GM19351 (cell line): ENCODE measurements at regions not wholly inside any gene's neighbourhood (a gene's known extent, or its start where the extent isn't known, plus 50 kb on each side); places are given as distances from the start of the nearest gene placed in this dataset.

Source experiments
- ATAC-seq: cut with Tn5 transposase; IDR thresholded peaks from one replicate; pipeline ENCODE4 v1.9.1; 2021; ENCODE audit warnings: mild to moderate bottlenecking, moderate library complexity; ENCODE audit not compliant: unreplicated experiment

DNA sequence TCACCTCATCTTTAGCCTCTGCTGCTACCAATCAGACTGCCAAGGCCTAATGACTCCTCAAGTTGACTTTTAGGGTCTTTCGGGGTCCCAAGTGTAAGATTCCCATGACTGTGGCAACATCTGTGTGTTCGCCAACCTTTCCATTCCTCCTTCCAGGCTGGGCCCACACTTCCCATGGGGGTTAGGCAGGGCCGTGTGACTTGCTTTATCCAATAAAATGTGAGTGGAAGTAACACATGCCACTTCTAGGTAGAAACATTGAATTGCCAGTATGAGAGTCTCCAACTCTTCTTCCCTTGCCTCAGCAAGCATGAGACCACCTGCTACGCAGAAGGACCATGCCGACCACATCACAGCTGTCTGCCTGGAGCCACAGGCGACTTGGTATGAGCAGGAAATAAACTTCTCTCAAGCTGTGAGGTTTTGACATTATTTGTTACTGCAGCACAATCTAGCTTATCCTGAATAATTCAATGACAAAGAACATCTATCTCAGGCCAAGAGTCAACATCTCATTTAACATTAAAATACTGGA, 190.4 kb upstream of the IER5L start:
- no peak for ATAC-seq

DNA sequence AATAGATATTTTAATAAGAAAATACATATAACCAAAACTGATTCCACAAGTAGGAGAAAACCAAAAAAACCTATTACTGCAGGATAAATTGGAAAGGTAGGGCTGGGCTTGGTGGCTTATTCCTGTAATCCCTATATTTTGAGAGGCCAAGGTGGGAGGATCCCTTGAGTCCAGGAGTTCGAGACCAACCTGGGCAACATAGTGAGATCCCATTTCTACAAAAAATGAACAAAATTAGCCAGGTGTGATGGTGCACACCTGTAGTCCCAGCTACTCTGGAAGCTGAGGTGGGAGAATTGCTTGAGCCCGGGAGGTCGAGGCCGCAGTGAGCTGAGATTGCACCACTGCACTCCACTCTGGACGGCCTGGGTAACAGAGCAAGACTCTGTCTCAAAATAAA, 189.2 kb upstream of the IER5L start:
- no peak for ATAC-seq

DNA sequence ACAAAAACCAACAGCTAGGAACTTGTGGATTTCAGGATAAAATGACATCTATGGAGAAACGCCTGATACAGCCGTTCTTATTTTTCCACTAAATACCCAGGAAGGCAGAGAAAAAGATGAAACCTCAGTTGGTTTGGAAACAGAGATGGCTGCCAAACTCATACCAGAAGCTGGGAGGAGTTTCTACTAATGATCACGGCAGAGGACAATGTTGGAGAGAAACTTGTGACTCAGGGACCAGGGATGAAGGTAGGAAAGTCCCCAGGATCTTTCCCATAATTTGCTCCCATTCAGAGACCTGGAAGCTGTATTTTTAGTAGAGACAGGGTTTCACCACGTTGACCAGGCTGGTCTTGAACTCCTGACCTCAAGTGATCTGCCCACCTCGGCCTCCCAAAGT, 187.1 kb upstream of the IER5L start:
- no peak for ATAC-seq

DNA sequence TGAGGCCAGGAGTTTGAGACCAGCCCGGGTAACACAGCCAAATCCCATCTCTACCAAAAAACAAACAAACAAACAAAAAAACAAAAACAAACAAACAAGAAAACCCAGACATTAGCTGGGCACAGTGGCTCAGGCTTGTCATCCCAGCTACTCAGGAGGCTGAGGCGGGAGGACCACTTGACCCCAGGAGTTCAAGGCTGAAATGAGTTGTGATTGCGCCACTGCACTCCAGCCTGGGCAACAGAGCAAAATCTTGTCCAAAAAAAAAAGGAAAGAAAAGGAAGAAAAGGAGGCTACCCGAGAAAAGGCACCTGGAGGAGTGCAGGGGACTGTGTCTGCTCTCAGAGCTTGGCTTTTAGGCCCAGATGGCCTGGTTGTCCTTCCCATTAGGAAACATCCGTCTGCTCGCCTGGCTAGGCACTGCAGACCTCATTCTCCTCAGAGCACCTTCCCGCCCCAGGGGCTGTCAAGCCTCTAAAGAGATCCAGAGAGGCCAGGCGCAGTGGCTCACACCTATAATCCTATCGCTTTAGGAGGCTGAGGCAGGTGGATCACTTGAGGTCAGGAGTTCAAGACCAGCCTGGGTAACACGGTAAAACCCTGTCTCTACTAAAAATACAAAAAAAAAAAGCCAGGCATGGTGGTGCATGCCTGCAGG, 185.3 kb upstream of the IER5L start:
- no peak for ATAC-seq

DNA sequence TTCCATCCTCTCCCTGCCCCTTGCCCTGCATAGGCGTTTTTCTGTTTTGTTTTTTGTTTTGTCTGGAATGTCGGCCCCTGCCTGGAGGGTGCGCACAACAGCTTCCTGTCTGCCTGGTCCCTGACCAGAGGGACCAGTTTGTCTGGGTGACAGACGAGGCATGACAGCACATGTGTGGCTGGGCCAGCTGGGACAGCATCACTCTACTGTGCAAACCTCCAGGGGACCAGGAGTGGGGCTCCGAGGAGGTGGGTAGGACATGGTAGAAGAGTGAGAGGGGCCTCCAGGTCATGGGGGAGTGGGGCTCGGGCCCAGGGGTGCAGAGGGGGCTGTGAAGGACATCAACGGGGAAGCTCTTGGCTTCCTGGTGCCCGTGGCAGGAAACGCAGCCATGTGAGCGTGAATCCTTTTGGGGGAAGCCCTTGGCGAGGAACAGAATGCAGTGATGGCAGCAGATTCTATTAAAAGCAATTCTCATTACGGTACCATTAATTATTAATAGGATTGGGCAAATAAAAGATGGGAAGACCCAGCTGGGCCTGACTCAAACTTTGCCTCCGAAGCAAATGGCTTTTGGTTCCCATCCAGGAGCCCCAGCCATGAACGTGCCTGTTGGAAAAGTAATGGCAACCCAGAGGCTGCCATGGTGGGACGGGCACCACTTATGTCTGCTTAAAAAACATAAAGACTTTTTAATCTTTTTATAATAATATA, 184.4 kb upstream of the IER5L start:
- ATAC-seq, result no peak

DNA sequence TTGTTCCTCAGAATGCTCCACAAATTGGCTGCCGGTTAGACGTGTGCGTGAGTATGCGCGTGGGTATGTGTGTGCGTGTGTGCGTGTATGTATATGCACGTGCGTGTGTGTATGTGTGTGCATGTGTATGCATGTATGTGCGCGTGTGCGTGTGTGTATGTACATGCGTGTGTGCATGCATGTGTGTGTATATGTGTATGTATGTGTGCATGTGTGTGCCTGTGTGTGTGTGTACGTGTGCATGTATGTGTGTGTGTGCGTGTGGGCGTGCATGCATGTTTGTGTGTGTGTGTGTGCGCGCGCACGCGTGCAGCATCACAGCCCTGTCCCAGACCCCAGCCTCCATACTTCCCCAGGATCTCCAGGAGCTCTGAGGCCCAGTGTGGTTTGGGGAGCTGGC, 183.1 kb upstream of the IER5L start:
- no peak for ATAC-seq

DNA sequence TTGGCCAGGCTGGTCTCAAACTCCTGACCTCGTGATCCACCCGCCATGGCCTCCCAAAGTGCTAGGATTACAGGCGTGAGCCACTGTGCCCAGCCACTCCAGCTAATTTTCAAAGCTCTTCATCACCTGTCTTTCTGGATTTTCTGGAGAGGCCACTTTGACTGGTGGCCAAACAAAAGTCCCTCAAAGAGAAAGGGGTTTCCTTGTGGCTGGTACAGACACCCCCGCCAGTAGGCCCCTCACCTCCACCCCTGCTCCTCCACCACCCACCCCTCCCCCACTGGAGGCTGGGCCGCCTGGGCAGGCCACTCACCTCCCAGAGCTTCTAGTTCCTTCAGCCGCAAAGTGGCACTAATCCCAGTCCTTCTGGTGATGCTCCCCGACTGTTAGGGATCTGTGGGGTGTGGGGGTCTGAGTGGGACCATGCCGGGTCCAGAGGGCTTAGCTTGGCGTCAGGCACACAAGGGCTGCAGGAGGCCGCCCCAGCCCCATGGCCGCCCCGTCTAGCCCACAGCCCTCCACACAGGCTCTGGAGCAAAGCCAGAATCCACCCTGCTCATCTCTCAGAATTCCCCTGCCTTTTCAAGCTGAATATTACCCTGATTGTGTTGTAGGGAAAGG, 182.0 kb upstream of the IER5L start:
- no peak for ATAC-seq

DNA sequence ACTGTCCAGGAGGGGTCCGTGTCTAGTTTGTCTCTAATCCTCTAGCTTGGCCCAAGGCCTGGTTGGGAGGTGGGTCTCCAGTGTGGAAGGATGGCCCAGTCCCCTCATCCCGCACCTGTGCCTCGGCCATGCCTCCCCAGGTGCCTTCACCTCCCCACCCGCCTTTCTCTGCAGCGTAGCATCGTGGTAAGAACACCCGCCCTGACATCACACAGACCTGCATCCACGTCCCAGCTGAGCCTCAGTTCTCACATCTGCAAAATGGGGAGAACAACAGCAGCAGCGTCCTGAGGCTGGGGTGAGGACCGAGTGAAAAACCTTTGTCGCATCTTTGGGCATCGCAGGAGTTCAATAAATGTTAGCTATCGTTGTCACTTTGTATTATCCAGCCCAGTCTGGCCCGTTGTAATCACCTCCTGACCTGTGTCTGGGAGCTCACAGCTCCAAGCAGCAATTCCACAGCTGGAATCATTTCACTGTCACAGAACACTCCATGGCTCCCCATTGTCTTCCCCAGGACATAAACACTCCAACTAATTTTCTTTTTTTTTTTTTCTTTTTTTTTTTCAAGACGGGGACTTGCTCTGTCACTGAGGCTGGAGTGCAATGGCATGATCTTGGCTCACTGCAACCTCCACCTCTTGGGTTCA, 181.2 kb upstream of the IER5L start:
- no peak for ATAC-seq

DNA sequence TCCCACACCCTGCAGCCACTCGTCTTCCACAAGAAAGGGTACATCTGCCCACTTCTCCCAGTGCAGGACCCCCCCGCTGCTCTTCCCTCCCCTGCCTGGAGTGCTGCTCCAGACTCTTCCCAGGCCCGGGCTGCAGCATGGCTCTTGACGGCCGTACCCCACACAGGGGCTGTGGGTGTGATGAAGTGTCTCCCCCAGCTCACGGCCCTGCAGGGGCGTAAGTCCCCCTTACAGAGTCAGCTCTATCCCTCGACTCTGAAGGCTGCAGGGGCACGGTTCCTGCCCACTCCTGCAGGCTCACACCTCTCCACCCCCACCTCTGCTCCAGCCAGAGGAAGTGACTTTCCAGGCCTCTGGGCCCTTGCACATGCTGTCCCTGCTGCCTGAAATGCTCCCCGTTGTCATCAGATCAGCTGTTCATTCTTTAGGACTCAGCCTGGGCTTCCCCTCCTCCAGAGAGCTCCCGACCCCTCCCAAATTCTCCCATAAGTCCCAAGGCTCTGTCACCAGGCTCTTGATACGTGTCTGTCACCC, 180.6 kb upstream of the IER5L start:
- no peak for ATAC-seq

DNA sequence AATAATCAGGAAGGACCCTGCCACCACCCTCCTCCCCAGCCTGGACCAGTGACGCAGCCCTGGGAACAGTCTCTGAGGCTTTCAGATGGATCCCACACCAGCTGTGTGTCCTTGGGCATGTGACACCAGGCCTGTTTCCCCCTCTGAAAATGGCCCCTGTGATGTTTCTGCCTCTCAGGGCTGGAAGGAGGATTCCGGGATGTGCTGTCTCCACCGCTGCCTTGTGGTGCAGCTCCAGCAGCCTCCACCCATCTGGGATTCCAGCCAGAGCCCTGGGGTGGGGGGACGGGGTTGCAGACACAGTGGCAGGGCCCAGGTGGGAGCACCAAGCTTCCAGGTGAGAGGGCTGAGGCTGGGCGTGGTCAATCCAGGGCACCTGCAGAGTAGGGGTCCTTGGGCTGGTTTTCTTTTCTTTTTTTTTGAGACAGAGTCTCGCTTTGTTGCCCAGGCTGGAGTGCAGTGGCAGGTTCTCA, 179.7 kb upstream of the IER5L start:
- no peak for ATAC-seq

DNA sequence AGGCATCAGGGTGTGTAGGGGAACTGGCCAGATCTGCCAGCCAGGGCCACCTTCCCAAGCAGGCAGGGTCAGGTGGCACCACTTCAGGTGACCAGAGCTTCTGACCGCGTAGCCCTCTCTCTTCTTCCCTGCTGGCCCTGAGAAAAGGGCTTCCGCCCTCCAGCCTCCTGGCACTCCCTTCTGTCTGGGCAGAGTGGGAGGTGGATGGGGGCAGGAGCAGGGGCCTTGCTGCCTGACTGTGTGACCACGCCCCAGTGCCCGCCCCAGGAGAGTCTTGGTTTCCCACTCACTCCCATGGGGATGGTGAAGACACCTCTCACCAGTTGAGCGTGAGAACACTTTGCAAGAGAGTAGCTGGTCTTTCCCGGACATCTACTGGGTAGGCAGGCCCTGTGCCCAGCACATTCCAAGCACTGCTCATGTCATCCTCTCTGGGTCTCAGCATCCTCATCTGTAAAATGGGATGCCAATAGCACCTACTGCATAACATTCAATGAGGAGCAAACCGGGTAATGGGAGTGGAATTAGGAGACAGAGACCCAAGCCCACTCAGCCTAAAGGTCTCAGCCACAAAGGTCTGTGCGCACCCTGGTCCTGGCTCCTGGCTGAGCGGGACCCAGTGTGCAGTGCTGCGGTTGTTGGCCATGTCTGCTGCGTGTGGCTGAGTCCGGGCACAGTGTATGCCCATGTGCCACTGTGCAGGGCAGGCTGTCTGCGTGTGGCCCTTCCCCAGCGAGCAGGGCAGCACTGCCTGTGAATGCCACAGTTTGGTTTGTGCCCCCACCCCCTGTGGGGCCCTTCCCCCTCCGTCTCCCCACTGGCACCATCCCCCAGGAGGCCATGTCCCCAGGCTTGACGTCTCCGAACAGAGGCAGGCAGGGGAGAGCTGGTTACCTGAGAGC, 179.1 kb upstream of the IER5L start:
- no peak for ATAC-seq

DNA sequence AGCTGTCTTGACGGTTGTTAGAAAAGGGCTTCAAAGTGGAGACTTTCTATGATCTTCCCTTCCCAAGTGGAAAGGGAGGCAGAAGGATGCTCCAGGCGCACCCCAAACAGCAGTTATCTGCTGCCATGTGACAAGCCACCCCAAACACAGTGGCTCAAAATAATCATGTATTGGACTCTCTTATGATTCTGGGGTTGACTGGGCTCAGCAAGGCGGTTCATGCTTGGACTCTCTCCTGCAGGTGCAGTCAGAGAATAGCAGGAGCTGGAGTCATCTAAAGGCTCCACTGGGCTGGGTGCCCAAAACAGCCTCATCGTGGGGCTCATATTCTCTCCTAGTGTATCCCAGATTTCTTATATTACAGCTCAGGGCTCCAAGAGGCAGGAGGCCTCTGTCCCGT, 177.6 kb upstream of the IER5L start:
- ATAC-seq, result no peak

DNA sequence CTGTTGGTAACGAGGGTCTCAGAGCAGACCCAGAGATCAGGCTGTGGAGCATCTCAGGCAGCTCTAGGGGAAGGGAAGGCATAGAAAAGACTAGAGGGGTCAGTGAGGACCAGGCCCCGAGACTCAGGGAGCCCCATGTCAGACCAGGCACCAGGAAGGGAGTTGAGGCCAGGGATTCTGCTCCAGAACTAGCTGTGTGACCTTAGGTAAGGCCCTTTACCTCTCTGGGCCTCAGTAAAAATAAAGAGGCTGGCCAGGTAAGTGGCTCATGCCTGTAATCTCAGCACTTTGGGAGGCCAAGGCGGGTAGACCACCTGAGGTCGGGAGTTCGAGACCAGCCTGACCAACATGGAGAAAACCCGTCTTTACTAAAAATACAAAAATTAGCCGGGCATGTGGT, 176.4 kb upstream of the IER5L start:
- no peak for ATAC-seq

DNA sequence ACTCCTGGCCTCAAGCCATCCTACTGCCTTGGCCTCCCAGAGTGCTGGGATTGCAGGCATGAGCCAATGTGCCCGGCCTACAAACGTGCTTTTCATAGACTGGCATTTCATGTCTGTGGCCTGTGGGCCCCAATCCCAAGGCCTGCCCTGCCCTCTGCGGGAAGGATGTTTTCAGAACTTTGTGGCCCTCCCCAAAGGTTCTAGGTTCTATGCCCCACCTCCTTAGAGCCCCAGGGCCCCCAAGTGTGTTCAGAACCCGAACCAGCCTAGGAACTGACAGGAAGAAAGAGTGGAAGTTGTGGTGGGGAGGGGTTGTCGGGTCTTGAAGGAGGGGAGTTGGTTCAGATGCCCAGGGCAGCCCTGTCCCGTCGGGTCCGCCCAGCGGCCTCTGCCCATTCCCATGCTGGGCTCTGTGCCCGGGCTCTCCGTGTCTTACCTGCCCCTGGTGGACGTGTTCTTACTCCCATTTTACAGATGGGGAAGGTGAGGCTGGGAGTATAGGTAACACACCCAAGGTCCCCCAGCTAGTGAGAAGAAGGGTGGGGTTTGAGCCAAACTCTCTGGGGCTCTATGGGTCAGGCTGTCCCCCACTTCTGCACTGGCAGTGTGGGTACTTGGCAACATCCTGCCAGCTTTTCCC, 175.8 kb upstream of the IER5L start:
- no peak for ATAC-seq

DNA sequence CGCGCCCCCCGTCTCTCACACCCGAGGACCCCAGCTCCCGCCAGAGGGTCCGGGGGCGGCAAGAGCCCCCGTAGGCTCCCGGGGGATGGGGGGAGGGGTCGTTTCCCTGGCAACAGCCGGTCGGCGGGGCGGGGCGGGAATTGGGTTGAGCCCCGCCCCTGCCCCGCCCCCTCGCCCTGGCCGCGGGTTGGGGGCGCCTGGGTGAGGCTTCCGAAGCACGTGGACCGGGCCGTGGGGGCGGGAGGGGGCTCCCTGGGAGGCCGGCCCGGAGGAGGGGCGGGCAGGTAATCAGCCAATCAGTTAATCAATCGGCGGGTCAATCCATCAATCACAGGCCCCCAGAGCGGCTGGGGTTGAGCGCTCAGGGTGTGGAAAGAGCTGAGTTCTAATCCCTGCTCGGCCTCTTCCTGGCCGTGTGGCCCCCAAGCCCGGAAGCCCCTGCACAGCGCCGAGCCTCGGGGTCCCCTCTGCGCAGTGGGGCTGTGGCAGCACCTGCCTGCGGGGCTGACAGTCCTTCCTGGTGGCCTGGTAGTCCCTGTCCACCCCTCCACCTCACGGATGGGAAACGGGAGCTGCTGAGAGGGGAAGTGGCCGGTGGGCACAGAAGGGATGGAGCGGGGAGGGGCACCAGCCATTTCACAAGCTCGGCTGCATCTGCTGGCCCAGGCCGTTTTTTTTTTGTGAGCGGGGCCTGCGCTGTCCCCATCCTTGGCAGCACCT, 174.2 kb upstream of the IER5L start:
- no peak for ATAC-seq

DNA sequence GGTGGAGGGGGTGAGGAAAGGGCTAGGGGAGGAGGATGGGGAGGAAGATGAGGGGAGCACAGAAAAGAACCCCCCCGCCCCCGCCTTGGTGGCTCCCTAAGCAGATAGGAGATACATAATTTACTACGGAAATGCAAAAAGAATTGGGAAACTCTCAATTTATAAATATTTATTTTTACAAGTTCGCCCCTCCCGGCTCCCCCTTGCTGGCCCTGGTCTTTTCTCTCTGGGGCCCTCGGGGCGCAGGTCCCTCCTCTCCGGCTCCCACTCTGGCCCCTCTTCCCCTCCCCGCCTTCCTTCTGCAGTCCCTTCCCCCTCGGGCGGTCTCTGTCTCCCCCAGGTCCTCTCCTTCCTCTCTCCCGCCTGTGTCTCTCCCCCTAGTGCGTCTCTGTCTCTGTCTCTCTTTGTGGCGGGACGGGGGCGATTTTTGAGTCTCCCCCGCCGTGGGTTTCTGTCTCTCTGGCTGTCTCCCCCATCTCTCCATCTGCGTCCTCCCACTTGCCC, 173.6 kb upstream of the IER5L start:
- ATAC-seq, result no peak

DNA sequence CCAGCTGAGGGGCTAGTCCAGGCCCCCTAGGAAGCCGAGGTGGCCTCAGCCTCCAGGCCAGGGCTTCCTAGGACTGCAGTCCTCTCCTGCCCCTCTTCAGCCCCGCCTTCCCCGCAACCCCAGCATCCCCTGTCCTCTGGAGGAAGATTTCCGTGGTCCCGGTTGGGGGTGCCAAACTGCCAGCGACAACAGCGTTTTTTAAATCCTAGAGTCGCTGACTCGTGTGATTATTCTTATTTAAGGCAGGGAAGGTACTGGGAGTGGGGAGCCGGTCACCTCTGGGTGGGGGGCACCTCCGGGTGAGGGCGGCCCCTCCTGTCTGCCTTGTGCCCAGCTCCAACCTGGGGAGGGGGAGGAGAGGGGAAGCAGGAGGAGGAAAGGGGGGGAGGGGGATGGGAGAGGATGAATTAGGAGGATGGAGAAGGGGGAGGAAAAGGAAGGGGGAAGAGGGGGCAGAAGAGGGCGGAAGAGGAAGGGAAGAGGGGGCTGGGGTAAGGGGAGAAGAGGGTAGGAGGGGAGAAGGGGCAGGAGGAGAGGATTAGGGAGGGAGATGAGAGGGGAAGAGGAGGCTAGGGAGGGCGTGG, 173.1 kb upstream of the IER5L start:
- ATAC-seq, result no peak

DNA sequence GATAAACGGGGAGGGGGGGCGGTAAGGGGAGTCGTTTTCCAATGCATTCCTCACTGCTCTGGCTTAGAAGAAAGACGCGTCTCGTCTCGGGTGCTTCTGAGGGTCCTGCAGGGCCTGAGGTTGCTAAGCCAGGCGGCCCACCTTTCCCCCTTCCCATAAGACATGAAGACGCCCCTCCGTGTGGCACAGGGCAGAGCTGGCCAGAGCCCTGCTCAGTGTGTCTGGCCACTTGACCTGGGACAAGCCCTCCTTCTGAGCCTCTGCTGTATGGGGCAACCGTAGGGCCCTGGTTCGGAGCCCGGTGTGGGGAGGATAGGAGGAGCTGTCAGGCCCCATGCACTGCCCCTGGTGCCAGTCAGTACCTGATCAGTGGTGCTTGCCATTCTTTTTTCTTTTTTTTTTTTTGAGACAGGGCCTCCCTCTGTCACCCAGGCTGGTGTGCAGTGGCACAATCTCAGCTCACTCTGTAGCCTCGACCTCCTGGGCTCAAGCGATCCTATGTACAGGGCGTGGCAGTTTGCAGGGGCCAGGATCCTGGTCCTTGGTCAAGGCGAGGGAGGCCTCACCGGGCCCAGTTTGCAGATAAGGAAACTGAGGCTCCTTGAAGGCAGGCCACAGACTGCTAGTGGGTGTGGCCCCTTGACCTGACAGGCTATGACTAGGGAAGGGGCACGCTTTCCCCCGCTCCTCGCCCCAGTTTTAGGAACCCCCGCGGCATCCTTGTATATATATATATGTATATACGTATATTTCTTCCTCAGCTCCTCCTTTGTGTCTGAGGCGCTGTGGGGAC, 172.3 kb upstream of the IER5L start:
- ATAC-seq, result no peak
